Keratinocyte (primary cell): ENCODE measurements at regions not wholly inside any gene's neighbourhood (a gene's known extent, or its start where the extent isn't known, plus 50 kb on each side); places are given as distances from the start of the nearest gene placed in this dataset.

Experiments
- EZH2 ChIP-seq: IDR thresholded peaks from one replicate; pipeline ENCODE4 v1.6.1; 2012; ENCODE audit warnings: inconsistent platforms, mild to moderate bottlenecking, low read length, moderate library complexity
- TF ChIP-seq, protein P1 (sequence below), 3 experiments: IDR thresholded peaks in 1 of 3; conservative IDR thresholded peaks in 1 of 3; optimal IDR thresholded peaks in 1 of 3; 2 replicates in 2 of 3; 3 replicates in 1 of 3; pipeline versions ENCODE3 to v1.5.1; 2011; ENCODE audit warnings: low read length in 3 of 3, mild to moderate bottlenecking in 3 of 3, moderate library complexity in 2 of 3, control low read depth in 1 of 3, inconsistent platforms in 1 of 3; ENCODE audit not compliant: insufficient read depth in 2 of 3; ENCODE audit errors: extremely low read depth in 1 of 3

DNA sequence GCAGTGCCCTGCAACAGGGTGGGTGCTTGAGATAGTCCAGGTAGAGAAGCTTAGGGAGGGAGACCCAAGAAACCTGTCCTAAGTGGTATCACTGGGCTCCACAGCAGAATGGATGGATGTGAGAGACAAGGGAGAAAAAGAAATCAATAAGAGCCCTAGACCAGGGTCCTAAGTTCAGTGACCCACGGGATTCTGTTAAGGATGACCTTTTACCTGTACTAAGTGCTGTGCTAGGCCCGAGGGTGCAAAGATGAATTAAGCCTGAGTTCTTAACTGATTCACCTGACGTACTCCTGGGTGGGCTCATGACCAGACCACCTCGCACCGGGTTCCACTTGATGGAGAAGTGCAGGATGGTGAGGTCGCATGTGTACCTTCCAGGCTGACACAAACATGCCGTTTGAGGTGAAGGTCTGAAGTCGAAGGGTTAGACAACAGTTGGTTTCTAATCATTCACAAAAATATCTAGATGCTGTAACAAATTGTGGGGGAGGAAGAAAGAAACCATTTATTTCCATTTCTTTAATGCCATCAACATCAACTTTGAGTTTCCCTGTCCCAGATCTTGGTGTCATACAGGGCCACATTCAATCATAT is 166.5 kb downstream of the HERPUD2 start:
- TF ChIP-seq, protein P1, sequence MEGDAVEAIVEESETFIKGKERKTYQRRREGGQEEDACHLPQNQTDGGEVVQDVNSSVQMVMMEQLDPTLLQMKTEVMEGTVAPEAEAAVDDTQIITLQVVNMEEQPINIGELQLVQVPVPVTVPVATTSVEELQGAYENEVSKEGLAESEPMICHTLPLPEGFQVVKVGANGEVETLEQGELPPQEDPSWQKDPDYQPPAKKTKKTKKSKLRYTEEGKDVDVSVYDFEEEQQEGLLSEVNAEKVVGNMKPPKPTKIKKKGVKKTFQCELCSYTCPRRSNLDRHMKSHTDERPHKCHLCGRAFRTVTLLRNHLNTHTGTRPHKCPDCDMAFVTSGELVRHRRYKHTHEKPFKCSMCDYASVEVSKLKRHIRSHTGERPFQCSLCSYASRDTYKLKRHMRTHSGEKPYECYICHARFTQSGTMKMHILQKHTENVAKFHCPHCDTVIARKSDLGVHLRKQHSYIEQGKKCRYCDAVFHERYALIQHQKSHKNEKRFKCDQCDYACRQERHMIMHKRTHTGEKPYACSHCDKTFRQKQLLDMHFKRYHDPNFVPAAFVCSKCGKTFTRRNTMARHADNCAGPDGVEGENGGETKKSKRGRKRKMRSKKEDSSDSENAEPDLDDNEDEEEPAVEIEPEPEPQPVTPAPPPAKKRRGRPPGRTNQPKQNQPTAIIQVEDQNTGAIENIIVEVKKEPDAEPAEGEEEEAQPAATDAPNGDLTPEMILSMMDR (optimal IDR thresholded peaks at IDR 0.05 in 1 of 3, IDR thresholded peaks at IDR 0.05 in 1 of 3, conservative IDR thresholded peaks at IDR 0.05 in 1 of 3; ENCODE audit: extremely low read depth in 1 of 3, insufficient read depth in 2 of 3, low read length in 3 of 3), result no peak
- no peak for TF ChIP-seq EZH2
